Activated T-cell treated with anti-CD3 and anti-CD28 coated beads for 4 hours (primary cell): ENCODE measurements at regions not wholly inside any gene's neighbourhood (a gene's known extent, or its start where the extent isn't known, plus 50 kb on each side); places are given as distances from the start of the nearest gene placed in this dataset.
"Not testable (repeated sequence)": the region's sequence is repeated elsewhere in the genome, so short reads cannot be mapped to it uniquely, and the experiment has no call there.

Source experiments
- DNase-seq: peaks from one replicate; pipeline ENCODE4 v3.0.0-alpha.2; 2020

DNA sequence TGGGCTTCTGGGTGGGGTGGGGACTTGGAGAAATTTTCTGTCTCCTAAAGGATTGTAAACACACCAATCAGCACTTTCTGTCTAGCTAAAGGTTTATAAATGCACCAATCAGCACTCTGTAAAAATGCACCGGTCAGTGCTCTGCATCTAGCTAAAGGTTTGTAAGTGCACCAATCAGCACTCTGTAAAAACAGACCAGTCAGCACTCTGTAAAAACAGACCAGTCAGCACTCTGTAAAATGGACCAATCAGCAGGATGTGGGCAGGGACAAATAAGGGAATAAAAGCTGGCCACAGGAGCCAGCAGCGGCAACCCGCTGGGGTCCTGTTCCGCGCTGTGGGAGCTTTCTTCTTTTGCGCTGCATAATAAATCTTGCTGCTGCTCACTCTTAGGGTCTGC lies 63.0 kb upstream of the MAP9 start:
- DNase-seq: not testable (repeated sequence)

DNA sequence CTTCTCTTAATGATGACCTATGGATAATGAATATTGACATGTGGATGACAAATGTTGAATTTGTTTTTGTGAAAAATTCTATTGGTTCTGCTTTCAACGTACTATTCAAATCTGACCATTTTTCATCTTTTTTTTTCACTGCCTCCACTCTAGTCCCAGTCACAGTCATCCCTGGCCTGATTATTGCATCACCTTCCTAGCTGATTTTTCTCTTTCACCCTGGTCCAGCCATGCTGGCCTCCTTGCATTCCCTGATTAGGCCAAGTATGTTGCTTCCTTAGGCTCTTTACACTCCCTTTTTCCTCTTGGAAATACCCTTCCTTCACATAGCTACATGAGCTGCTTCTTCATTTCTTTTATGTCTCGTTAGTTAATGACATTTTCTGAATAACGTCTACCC lies 58.1 kb upstream of the MAP9 start:
- DNase-seq: no peak

DNA sequence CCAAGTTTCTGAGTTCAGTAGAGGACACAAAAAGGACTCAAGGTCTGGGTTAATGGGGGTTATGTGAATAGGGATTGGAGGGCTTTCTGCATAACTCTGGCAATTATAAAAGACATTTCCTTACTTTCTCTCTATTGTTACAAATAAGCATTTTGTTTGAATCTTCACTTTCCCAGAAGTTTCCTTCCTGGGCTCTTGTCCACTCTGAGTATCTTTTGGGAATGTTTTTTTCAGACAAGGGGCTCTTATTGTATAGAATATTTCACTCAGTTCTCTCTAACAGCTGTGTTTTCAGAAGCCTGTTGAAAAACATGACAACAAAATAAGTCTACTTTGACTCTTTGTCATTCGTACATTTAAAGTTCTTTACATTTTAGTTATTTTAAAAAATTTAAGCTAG lies 57.6 kb upstream of the MAP9 start:
- DNase-seq: no peak

DNA sequence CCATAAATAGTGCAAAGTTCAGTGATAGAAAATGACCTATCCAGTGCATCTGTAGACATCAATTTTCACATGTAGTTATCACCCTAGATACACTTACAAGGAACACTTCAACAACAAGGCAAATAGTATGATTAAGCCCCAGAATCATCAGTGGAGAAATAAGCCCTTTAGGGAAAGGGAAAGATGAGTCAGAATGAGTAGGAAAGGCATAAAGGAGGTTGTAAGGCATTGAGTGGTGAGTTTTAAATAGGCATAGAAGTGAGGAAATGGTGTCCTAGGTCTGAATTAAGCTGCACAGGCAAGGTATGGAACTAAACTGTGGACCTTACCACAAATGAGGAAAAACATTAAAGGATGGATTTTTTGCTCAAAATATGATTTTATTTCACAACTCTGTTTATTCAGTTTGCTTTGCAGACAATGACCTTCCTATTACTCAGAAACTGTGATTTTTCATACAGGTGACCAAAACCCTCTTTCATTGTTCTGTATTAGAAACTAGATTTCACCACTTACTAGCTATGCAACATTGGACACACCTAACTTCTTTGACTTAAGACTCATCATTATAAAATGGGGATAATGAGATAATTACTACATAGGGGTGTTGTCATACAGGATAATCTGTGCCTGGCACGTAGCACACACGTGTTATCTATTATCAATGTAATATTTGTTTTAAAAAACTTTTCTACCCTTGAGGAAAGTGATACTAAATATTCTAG lies 57.0 kb upstream of the MAP9 start:
- no peak for DNase-seq

DNA sequence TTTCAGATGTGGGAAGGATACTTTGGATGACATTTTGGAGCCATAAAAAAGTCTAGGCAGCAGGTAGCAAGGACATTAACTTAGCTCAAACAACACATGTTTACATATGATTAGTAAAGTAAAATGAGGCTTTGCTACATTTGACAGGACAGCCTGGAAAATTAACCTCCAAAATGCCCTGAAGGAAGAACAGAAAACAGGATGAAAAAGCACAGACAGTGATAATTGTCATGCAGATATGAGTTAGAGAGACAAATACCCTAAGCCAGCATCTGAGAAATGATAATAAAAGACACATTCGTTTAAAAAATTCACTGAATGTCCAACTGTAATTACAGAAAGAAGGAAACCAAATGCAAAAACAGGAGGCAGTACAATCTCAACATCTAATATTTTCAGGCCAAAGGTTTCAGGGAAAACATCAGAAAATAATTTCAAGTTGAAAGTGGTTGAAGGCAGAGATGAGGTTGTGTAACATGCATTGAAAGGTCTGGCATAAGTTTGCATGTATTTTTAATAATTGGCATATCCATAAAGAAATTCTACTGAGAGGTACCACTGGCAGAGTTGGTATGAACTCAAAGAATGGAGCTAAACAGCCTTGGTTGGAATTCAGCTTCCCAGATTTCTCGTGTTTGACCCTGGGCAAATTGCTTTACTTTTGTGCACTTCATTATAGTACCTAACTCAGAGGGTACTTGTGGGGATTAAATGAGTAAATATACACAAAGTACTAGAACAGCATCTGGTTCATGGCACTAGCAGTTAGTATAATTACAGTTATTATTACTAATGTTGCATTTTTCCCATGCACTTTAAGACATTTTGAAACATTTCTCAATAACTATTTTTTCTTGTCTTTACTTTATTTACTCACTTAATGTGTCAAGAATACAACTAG lies 54.4 kb upstream of the MAP9 start:
- DNase-seq: no peak

DNA sequence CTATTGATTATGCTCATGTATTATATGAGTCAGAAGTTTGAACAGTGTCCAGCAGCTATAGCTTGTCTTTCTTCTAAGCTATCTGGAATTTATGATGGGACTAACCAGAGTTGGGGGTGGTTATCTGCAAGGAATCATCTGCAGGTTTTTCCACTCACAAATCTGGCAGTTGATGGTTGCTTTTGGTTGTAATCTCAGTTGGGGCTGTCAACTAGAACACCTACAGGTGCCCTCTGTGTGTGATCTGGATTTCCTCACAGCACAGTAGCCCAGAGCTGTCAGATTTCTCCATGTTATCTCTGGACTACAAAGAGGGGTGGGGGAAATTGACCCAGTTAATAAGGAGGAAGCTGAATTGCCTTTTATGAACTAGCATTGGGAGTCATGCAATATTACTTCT lies 51.4 kb upstream of the MAP9 start:
- no peak for DNase-seq

DNA sequence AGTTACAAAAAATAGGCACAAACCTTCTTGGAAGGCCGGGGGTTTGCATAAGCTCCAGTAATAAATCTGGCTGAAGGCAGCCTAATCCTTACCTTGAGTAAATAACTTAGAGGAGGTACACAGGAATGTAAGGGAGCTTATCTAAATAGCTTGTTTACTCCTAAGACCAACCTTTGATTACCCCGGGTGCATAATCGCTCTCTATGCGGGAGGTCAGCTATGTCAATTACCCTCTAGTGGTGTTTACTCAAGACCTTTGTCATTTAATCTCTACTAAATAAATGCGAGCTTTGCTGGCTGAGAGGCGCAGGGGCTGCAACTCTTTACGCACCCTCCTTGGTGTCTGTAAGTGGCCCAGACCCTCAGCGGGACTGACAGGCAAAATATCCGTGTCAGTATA lies 50.2 kb upstream of the MAP9 start:
- DNase-seq: no peak
